Panc1 (cell line): ENCODE measurements at regions not wholly inside any gene's neighbourhood (a gene's known extent, or its start where the extent isn't known, plus 50 kb on each side); places are given as distances from the start of the nearest gene placed in this dataset.

Experiments used
- ATAC-seq: fragments of 200-7000 bp; cut with Tn5 transposase; 2 replicates; pipeline ENCODE4 v1.9.1; 2020; ENCODE audit warnings: mild to moderate bottlenecking, moderate library complexity
- BruUV-seq: library from RNA; stranded (reverse); fragments of 400-500 nt; replicated peaks from 2 replicates; lab custom pipeline; 2021; lab: Mats Ljungman, UMichigan
- CTCF ChIA-PET: fragments of 300-600 bp; sonication (Branson Sonifier 250); formaldehyde crosslinking; loops from one replicate; lab custom pipeline; 2022; ENCODE audit warnings: antibody characterized with exemption; lab: Charles Lee
- POLR2A ChIA-PET: fragments of 300-600 bp; sonication (Branson Sonifier 250); formaldehyde crosslinking; loops from one replicate; lab custom pipeline; 2022; ENCODE audit warnings: antibody characterized with exemption; lab: Charles Lee
- DNase-seq: peaks from one replicate; pipeline ENCODE4 v3.0.0-alpha.2; 2010; ENCODE audit warnings: low read depth, low spot score
- H3K27ac ChIP-seq: 2 replicates; pipeline ENCODE4 v1.5.1; 2011; ENCODE audit warnings: mild to moderate bottlenecking, low read length, inconsistent platforms
- H3K27me3 ChIP-seq: fragments of 200-500 bp; sonication (Bioruptor generic); 2 replicates; pipeline ENCODE4 v1.6.0; 2014; ENCODE audit warnings: low read length, inconsistent platforms; ENCODE audit not compliant: control insufficient read depth, insufficient read depth
- H3K36me3 ChIP-seq: fragments of 200-500 bp; sonication (Bioruptor generic); 2 replicates; pipeline ENCODE4 v1.5.1; 2014; ENCODE audit warnings: inconsistent platforms, mild to moderate bottlenecking, low read length, moderate library complexity; ENCODE audit not compliant: control insufficient read depth, insufficient read depth
- H3K4me1 ChIP-seq: 2 replicates; pipeline ENCODE4 v1.5.1; 2011; ENCODE audit warnings: inconsistent platforms, mild to moderate bottlenecking, low read length, moderate library complexity; ENCODE audit not compliant: control insufficient read depth, insufficient read depth
- H3K4me3 ChIP-seq, 2 experiments: 2 replicates each; pipeline ENCODE4 v1.5.1; 2011 to 2012; ENCODE audit warnings: low read depth in 2 of 2, low read length in 2 of 2, mild to moderate bottlenecking in 2 of 2, inconsistent platforms in 1 of 2, moderate library complexity in 1 of 2
- H3K9me3 ChIP-seq: fragments of 200-500 bp; sonication (Bioruptor generic); 2 replicates; pipeline ENCODE4 v1.5.1; 2014; ENCODE audit warnings: low read depth, mild to moderate bottlenecking, inconsistent platforms, low read length, moderate library complexity; ENCODE audit not compliant: control insufficient read depth, insufficient read depth
- CTCF ChIP-seq: fragments of 450-650 bp; IDR thresholded peaks from 2 replicates; pipeline ENCODE4 v1.5.1; 2017; ENCODE audit warnings: mild to moderate bottlenecking
- POLR2AphosphoS5 ChIP-seq: IDR thresholded peaks from 2 replicates; pipeline ENCODE4 v1.6.1; 2012; ENCODE audit warnings: mild to moderate bottlenecking, low read depth, low read length, moderate library complexity
- REST ChIP-seq, 2 experiments: IDR thresholded peaks; 2 replicates each; pipeline ENCODE4 v1.6.1; 2011 to 2012; ENCODE audit warnings: low read depth in 2 of 2, control low read depth in 1 of 2, low read length in 1 of 2, mild to moderate bottlenecking in 1 of 2, moderate library complexity in 1 of 2; ENCODE audit not compliant: insufficient read depth in 1 of 2
- SIN3A ChIP-seq: IDR thresholded peaks from 2 replicates; pipeline ENCODE4 v1.6.1; 2012; ENCODE audit warnings: low read depth, mild to moderate bottlenecking, low read length, moderate library complexity, borderline replicate concordance; ENCODE audit not compliant: insufficient read depth
- TCF7L2 ChIP-seq: IDR thresholded peaks from 2 replicates; pipeline ENCODE4 v1.6.1; 2011; ENCODE audit warnings: mild to moderate bottlenecking, low read depth, low read length, inconsistent platforms
- in situ Hi-C: cut with HindIII; loops from 2 replicates; pipeline ENCODE4 v1.10.0; 2016; ENCODE audit warnings: low sequenced_read_pairs, low pct_unique_long_range_greater_than_20kb
- intact Hi-C: fragments of 100-400 bp; cut with micrococcal nuclease; formaldehyde crosslinking; loops from one replicate; pipeline ENCODE4 v1.10.0; 2022; ENCODE audit not compliant: unreplicated experiment

- POLR2A ChIA-PET: no interaction called here
- ATAC-seq (no peak), DNase-seq (no peak)
- TF ChIP-seq SIN3A (no peak), TCF7L2 (no peak), POLR2AphosphoS5 (no peak), CTCF (no peak), REST (IDR thresholded peaks at IDR 0.05; ENCODE audit: insufficient read depth in 1 of 2, low read depth in 2 of 2, low read length in 1 of 2) (no peak)
- no peaks in the 10 kb centered on the region for H3K9me3 ChIP-seq
- H3K4me1 ChIP-seq: no peaks in the 10 kb centered on the region
- intact Hi-C loops: no loop called here
- H3K36me3 ChIP-seq: no peaks in the 10 kb centered on the region
- CTCF ChIA-PET: no interaction called here
- in situ Hi-C loops: no loop called here
- no TSS peak for BruUV-seq
- no peak overlapping the region for H3K27ac ChIP-seq
- H3K27me3 ChIP-seq: no peaks in the 10 kb centered on the region
- H3K4me3 ChIP-seq: no peak overlapping the region
These were observed 306.6 kb upstream of the KCNH8 start for GRCh38 chr3:18841422-18842343.

- TF ChIP-seq POLR2AphosphoS5 (no peak), SIN3A (no peak), TCF7L2 (no peak), CTCF (no peak)
- ChIA-PET POLR2A (no interaction called here), CTCF (no interaction called here)
- in situ Hi-C loops: no loop called here
- DNase-seq: no peak
- no peaks in the 10 kb centered on the region for H3K9me3 ChIP-seq
- H3K27me3 ChIP-seq: no peaks in the 10 kb centered on the region
- no peak overlapping the region for H3K27ac ChIP-seq
- no peaks in the 10 kb centered on the region for H3K4me1 ChIP-seq
- intact Hi-C loops: no loop called here
- no peaks in the 10 kb centered on the region for H3K36me3 ChIP-seq
- H3K4me3 ChIP-seq: no peak overlapping the region
- no peak for ATAC-seq
- BruUV-seq: no TSS peak
These were observed 307.7 kb upstream of the KCNH8 start for GRCh38 chr3:18840535-18841137.
